ENCODE measurements at regions not wholly inside any gene's neighbourhood (a gene's known extent, or its start where the extent isn't known, plus 50 kb on each side); places are given as distances from the start of the nearest gene placed in this dataset.

DNA sequence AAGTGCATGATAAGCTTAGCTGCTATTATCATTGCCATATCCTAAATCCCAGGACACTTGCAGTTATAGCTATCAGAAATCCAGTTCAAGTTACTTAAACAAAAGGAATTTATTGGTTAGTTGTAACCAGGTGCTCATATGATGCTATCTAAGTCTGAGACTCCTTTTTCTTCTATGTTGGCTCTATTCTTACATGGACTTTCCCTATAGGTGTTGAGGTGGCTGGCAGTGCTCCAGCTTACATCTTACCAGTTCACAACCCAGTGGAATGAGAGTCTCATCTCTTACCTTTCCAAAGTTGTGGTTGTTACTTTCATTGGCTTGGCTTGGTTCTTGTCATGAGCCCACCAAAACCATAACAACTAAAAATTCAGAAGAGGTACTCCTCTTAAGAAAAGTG, 94.6 kb downstream of the DACT1 start:
- Histone ChIP-seq H3K4me2 (ENCODE audit: insufficient read depth, insufficient read length, low read length) (no peak overlapping the region), H3T11ph (ENCODE audit: low read length) (no peak overlapping the region), H3K79me1 (ENCODE audit: insufficient read depth, low read depth, low read length, poor library complexity, severe bottlenecking) (no peaks in the 10 kb centered on the region), H2BK15ac (ENCODE audit: low read depth, low read length) (no peak overlapping the region), H4K20me1 (ENCODE audit: control insufficient read depth, insufficient read depth, insufficient read length) (no peaks in the 10 kb centered on the region), H2AK5ac (ENCODE audit: insufficient read length, low read length) (no peak overlapping the region), H2BK20ac (ENCODE audit: low read depth, low read length, poor library complexity, severe bottlenecking) (no peak overlapping the region), H3K27ac (ENCODE audit: insufficient read length, low read depth, low read length) (no peak overlapping the region), H3K56ac (ENCODE audit: insufficient read length, low read depth, low read length) (no peak overlapping the region), H3K79me2 (ENCODE audit: insufficient read depth, low read length) (no peaks in the 10 kb centered on the region), H3K23me2 (ENCODE audit: insufficient read length, low read depth, low read length, poor library complexity, severe bottlenecking) (no peaks in the 10 kb centered on the region), H3K18ac (ENCODE audit: insufficient read length, low read depth, low read length) (no peak overlapping the region), H3K14ac (ENCODE audit: insufficient read depth, low read length) (no peak overlapping the region), H4K91ac (ENCODE audit: insufficient read length, low read depth, low read length) (no peak overlapping the region), H4K8ac (replicated peaks; ENCODE audit: insufficient read length, low read depth, low read length) (no peak overlapping the region), H2BK5ac (ENCODE audit: insufficient read length, low read length) (no peak overlapping the region), H3K4ac (ENCODE audit: low read depth, low read length) (no peak overlapping the region), H2BK12ac (ENCODE audit: insufficient read length, low read depth, low read length) (no peak overlapping the region), H3K9me3 (ENCODE audit: control insufficient read depth, low read depth, low read length) (no peaks in the 10 kb centered on the region), H3K4me1 (ENCODE audit: insufficient read depth, low read length) (no peaks in the 10 kb centered on the region), H4K5ac (ENCODE audit: insufficient read length, low read depth, low read length) (no peak overlapping the region), H2AFZ (ENCODE audit: low read length) (no peak overlapping the region), H3K9ac (ENCODE audit: extremely low read depth, insufficient read length, low read length) (no peak overlapping the region), H3K27me3 (ENCODE audit: insufficient read depth, low read length) (no peaks in the 10 kb centered on the region), H2BK120ac (ENCODE audit: low read depth, low read length, poor library complexity, severe bottlenecking) (no peak overlapping the region), H3K23ac (ENCODE audit: insufficient read length, low read depth, low read length) (no peak overlapping the region)
- DNase-seq = no peak
- Mint-ChIP-seq H3K4me3 (no peak overlapping the region), H3K4me1 (no peaks in the 10 kb centered on the region), H3K27ac (no peak overlapping the region), H3K27me3 (ENCODE audit: low read depth) (no peaks in the 10 kb centered on the region), H3K36me3 (ENCODE audit: insufficient read depth in 1 of 3, low read depth in 3 of 3) (no peaks in the 10 kb centered on the region), H3K9me3 (no peaks in the 10 kb centered on the region)
- TF ChIP-seq CTCF (conservative IDR thresholded peaks at IDR 0.05) = no peak
